ENCODE measurements at regions not wholly inside any gene's neighbourhood (a gene's known extent, or its start where the extent isn't known, plus 50 kb on each side); places are given as distances from the start of the nearest gene placed in this dataset.
A peak's percentile ranks its signal among the peaks of the same experiment; 100 is the strongest.

- H3K27ac ChIP-seq (ENCODE audit: low read depth in 2 of 2, low read length in 2 of 2) = no peak overlapping the region
- no peaks in the 10 kb centered on the region for H3K4me1 ChIP-seq (ENCODE audit: control insufficient read depth in 2 of 2, insufficient read depth in 2 of 2, low read length in 2 of 2)
- H3K4me3 ChIP-seq (ENCODE audit: low read length in 2 of 2) = no peak overlapping the region
Observed at GRCh38 chr2:216808805-216809425, 50.9 kb downstream of the TNP1 start.

GRCh38 chr2:216807857-216808272 lies 52.0 kb downstream of the TNP1 start:
- H3K9me3 ChIP-seq (ENCODE audit: control insufficient read depth in 2 of 2, low read length in 2 of 2) = no peaks in the 10 kb centered on the region
- H3K9ac ChIP-seq (ENCODE audit: low read depth in 1 of 2, low read length in 2 of 2) = no peak overlapping the region
- no peak overlapping the region for H3K4me3 ChIP-seq (ENCODE audit: low read length in 2 of 2)
- no peak overlapping the region for H3K27ac ChIP-seq (ENCODE audit: low read depth in 2 of 2, low read length in 2 of 2)
- H3K36me3 ChIP-seq (ENCODE audit: control insufficient read depth in 2 of 2, insufficient read depth in 2 of 2, low read length in 2 of 2) = no peaks in the 10 kb centered on the region
- H3K4me1 ChIP-seq (ENCODE audit: control insufficient read depth in 2 of 2, insufficient read depth in 2 of 2, low read length in 2 of 2) = no peaks in the 10 kb centered on the region
- no peaks in the 10 kb centered on the region for H3K27me3 ChIP-seq (ENCODE audit: control insufficient read depth in 2 of 2, insufficient read depth in 2 of 2, low read length in 2 of 2)

More at GRCh38 chr2:216808805-216809425, 50.9 kb downstream of the TNP1 start:
- no peak overlapping the region for H3K9ac ChIP-seq (ENCODE audit: low read depth in 1 of 2, low read length in 2 of 2)
- no peaks in the 10 kb centered on the region for H3K36me3 ChIP-seq (ENCODE audit: control insufficient read depth in 2 of 2, insufficient read depth in 2 of 2, low read length in 2 of 2)
- no peaks in the 10 kb centered on the region for H3K9me3 ChIP-seq (ENCODE audit: control insufficient read depth in 2 of 2, low read length in 2 of 2)
- H3K27me3 ChIP-seq (ENCODE audit: control insufficient read depth in 2 of 2, insufficient read depth in 2 of 2, low read length in 2 of 2) = no peaks in the 10 kb centered on the region

- Histone ChIP-seq H3K9ac (ENCODE audit: low read depth in 1 of 2, low read length in 2 of 2) (no peak overlapping the region), H3K4me1 (ENCODE audit: control insufficient read depth in 2 of 2, insufficient read depth in 2 of 2, low read length in 2 of 2) (peaks cover 0 to 3% of the 10 kb centered on the region in 2 donors), H3K9me3 (ENCODE audit: control insufficient read depth in 2 of 2, low read length in 2 of 2) (no peaks in the 10 kb centered on the region), H3K36me3 (ENCODE audit: control insufficient read depth in 2 of 2, insufficient read depth in 2 of 2, low read length in 2 of 2) (no peaks in the 10 kb centered on the region), H3K27me3 (ENCODE audit: control insufficient read depth in 2 of 2, insufficient read depth in 2 of 2, low read length in 2 of 2) (no peaks in the 10 kb centered on the region), H3K4me3 (ENCODE audit: low read length in 2 of 2) (no peak overlapping the region), H3K27ac (ENCODE audit: low read depth in 2 of 2, low read length in 2 of 2) (no peak overlapping the region)
Observed at GRCh38 chr2:216804357-216805350, 55.2 kb downstream of the TNP1 start.

GRCh38 chr2:216803791-216804190 lies 56.1 kb downstream of the TNP1 start:
- Histone ChIP-seq H3K9me3 (ENCODE audit: control insufficient read depth in 2 of 2, low read length in 2 of 2) (no peaks in the 10 kb centered on the region), H3K27me3 (ENCODE audit: control insufficient read depth in 2 of 2, insufficient read depth in 2 of 2, low read length in 2 of 2) (no peaks in the 10 kb centered on the region), H3K4me1 (ENCODE audit: control insufficient read depth in 2 of 2, insufficient read depth in 2 of 2, low read length in 2 of 2) (peaks cover 0 to 5% of the 10 kb centered on the region in 2 donors), H3K9ac (ENCODE audit: low read depth in 1 of 2, low read length in 2 of 2) (no peak overlapping the region), H3K4me3 (ENCODE audit: low read length in 2 of 2) (no peak overlapping the region), H3K27ac (ENCODE audit: low read depth in 2 of 2, low read length in 2 of 2) (no peak overlapping the region), H3K36me3 (ENCODE audit: control insufficient read depth in 2 of 2, insufficient read depth in 2 of 2, low read length in 2 of 2) (no peaks in the 10 kb centered on the region)

GRCh38 chr2:216802516-216803215 lies 57.2 kb downstream of the TNP1 start:
- Histone ChIP-seq H3K4me1 (ENCODE audit: control insufficient read depth in 2 of 2, insufficient read depth in 2 of 2, low read length in 2 of 2) (peaks cover 0 to 5% of the 10 kb centered on the region in 2 donors), H3K9ac (ENCODE audit: low read depth in 1 of 2, low read length in 2 of 2) (no peak overlapping the region)

GRCh38 chr2:216800836-216801235 lies 59.0 kb downstream of the TNP1 start:
- Histone ChIP-seq H3K27me3 (ENCODE audit: control insufficient read depth in 2 of 2, insufficient read depth in 2 of 2, low read length in 2 of 2) (no peaks in the 10 kb centered on the region), H3K9me3 (ENCODE audit: control insufficient read depth in 2 of 2, low read length in 2 of 2) (no peaks in the 10 kb centered on the region), H3K9ac (ENCODE audit: low read depth in 1 of 2, low read length in 2 of 2) (no peak overlapping the region), H3K4me1 (ENCODE audit: control insufficient read depth in 2 of 2, insufficient read depth in 2 of 2, low read length in 2 of 2) (peaks cover 0 to 5% of the 10 kb centered on the region in 2 donors), H3K36me3 (ENCODE audit: control insufficient read depth in 2 of 2, insufficient read depth in 2 of 2, low read length in 2 of 2) (no peaks in the 10 kb centered on the region), H3K4me3 (ENCODE audit: low read length in 2 of 2) (no peak overlapping the region), H3K27ac (ENCODE audit: low read depth in 2 of 2, low read length in 2 of 2) (peak overlapping the region in 1 of 2 donors; percentile 32)

More at GRCh38 chr2:216802516-216803215, 57.2 kb downstream of the TNP1 start:
- no peaks in the 10 kb centered on the region for H3K36me3 ChIP-seq (ENCODE audit: control insufficient read depth in 2 of 2, insufficient read depth in 2 of 2, low read length in 2 of 2)
- H3K9me3 ChIP-seq (ENCODE audit: control insufficient read depth in 2 of 2, low read length in 2 of 2) = no peaks in the 10 kb centered on the region
- H3K27me3 ChIP-seq (ENCODE audit: control insufficient read depth in 2 of 2, insufficient read depth in 2 of 2, low read length in 2 of 2) = no peaks in the 10 kb centered on the region
- no peak overlapping the region for H3K4me3 ChIP-seq (ENCODE audit: low read length in 2 of 2)
- H3K27ac ChIP-seq (ENCODE audit: low read depth in 2 of 2, low read length in 2 of 2) = no peak overlapping the region

GRCh38 chr2:216799873-216800431 lies 59.9 kb downstream of the TNP1 start:
- Histone ChIP-seq H3K4me3 (ENCODE audit: low read length in 2 of 2) (no peak overlapping the region), H3K27me3 (ENCODE audit: control insufficient read depth in 2 of 2, insufficient read depth in 2 of 2, low read length in 2 of 2) (no peaks in the 10 kb centered on the region), H3K9ac (ENCODE audit: low read depth in 1 of 2, low read length in 2 of 2) (no peak overlapping the region), H3K4me1 (ENCODE audit: control insufficient read depth in 2 of 2, insufficient read depth in 2 of 2, low read length in 2 of 2) (peaks cover 0 to 5% of the 10 kb centered on the region in 2 donors), H3K36me3 (ENCODE audit: control insufficient read depth in 2 of 2, insufficient read depth in 2 of 2, low read length in 2 of 2) (no peaks in the 10 kb centered on the region), H3K9me3 (ENCODE audit: control insufficient read depth in 2 of 2, low read length in 2 of 2) (no peaks in the 10 kb centered on the region), H3K27ac (ENCODE audit: low read depth in 2 of 2, low read length in 2 of 2) (peak overlapping the region in 1 of 2 donors; percentile 32)

- H3K4me1 ChIP-seq (ENCODE audit: control insufficient read depth in 2 of 2, insufficient read depth in 2 of 2, low read length in 2 of 2) = peaks cover 0 to 5% of the 10 kb centered on the region in 2 donors
- no peak overlapping the region for H3K4me3 ChIP-seq (ENCODE audit: low read length in 2 of 2)
- no peak overlapping the region for H3K27ac ChIP-seq (ENCODE audit: low read depth in 2 of 2, low read length in 2 of 2)
- no peaks in the 10 kb centered on the region for H3K36me3 ChIP-seq (ENCODE audit: control insufficient read depth in 2 of 2, insufficient read depth in 2 of 2, low read length in 2 of 2)
- H3K9ac ChIP-seq (ENCODE audit: low read depth in 1 of 2, low read length in 2 of 2) = no peak overlapping the region
- H3K27me3 ChIP-seq (ENCODE audit: control insufficient read depth in 2 of 2, insufficient read depth in 2 of 2, low read length in 2 of 2) = no peaks in the 10 kb centered on the region
- H3K9me3 ChIP-seq (ENCODE audit: control insufficient read depth in 2 of 2, low read length in 2 of 2) = no peaks in the 10 kb centered on the region
Observed at GRCh38 chr2:216796115-216796840, 63.6 kb downstream of the TNP1 start.

GRCh38 chr2:216793386-216793785 lies 66.5 kb downstream of the TNP1 start:
- H3K9me3 ChIP-seq (ENCODE audit: control insufficient read depth in 2 of 2, low read length in 2 of 2) = no peaks in the 10 kb centered on the region
- H3K36me3 ChIP-seq (ENCODE audit: control insufficient read depth in 2 of 2, insufficient read depth in 2 of 2, low read length in 2 of 2) = no peaks in the 10 kb centered on the region
- H3K27ac ChIP-seq (ENCODE audit: low read depth in 2 of 2, low read length in 2 of 2) = no peak overlapping the region
- H3K9ac ChIP-seq (ENCODE audit: low read depth in 1 of 2, low read length in 2 of 2) = no peak overlapping the region
- no peaks in the 10 kb centered on the region for H3K27me3 ChIP-seq (ENCODE audit: control insufficient read depth in 2 of 2, insufficient read depth in 2 of 2, low read length in 2 of 2)
- H3K4me3 ChIP-seq (ENCODE audit: low read length in 2 of 2) = no peak overlapping the region
- no peaks in the 10 kb centered on the region for H3K4me1 ChIP-seq (ENCODE audit: control insufficient read depth in 2 of 2, insufficient read depth in 2 of 2, low read length in 2 of 2)
